PFSK-1 (cell line): ENCODE measurements at regions not wholly inside any gene's neighbourhood (a gene's known extent, or its start where the extent isn't known, plus 50 kb on each side); places are given as distances from the start of the nearest gene placed in this dataset.

Source experiments
- POLR2AphosphoS5 ChIP-seq: IDR thresholded peaks from 2 replicates; pipeline ENCODE4 v1.6.1; 2012; ENCODE audit warnings: low read depth, mild to moderate bottlenecking, control low read depth, low read length, moderate library complexity
- REST ChIP-seq, 2 experiments: IDR thresholded peaks; 2 replicates each; pipeline versions ENCODE4 v1.6.1 to v1.8.0; 2011 to 2012; ENCODE audit warnings: low read depth in 2 of 2, low read length in 2 of 2, control low read depth in 1 of 2, inconsistent platforms in 1 of 2, mild to moderate bottlenecking in 1 of 2, moderate library complexity in 1 of 2; ENCODE audit not compliant: insufficient read depth in 1 of 2
- SIN3A ChIP-seq: IDR thresholded peaks from 2 replicates; pipeline ENCODE4 v1.6.1; 2012; ENCODE audit warnings: mild to moderate bottlenecking, low read length, moderate library complexity, borderline replicate concordance; ENCODE audit not compliant: insufficient read depth
- TAF1 ChIP-seq: IDR thresholded peaks from 2 replicates; pipeline ENCODE4 v1.6.1; 2012; ENCODE audit warnings: low read length, control low read depth, borderline replicate concordance; ENCODE audit not compliant: insufficient read depth

GRCh38 chr10:10755490-10755889 is 262.2 kb upstream of the CELF2 start:
- TF ChIP-seq POLR2AphosphoS5 (no peak), TAF1 (no peak), REST (IDR thresholded peaks at IDR 0.05; ENCODE audit: insufficient read depth in 1 of 2, low read depth in 2 of 2, low read length in 2 of 2) (no peak), SIN3A (no peak)
